ENCODE measurements at regions not wholly inside any gene's neighbourhood (a gene's known extent, or its start where the extent isn't known, plus 50 kb on each side); places are given as distances from the start of the nearest gene placed in this dataset.
"Not testable (repeated sequence)": the region's sequence is repeated elsewhere in the genome, so short reads cannot be mapped to it uniquely, and the experiment has no call there.

DNA sequence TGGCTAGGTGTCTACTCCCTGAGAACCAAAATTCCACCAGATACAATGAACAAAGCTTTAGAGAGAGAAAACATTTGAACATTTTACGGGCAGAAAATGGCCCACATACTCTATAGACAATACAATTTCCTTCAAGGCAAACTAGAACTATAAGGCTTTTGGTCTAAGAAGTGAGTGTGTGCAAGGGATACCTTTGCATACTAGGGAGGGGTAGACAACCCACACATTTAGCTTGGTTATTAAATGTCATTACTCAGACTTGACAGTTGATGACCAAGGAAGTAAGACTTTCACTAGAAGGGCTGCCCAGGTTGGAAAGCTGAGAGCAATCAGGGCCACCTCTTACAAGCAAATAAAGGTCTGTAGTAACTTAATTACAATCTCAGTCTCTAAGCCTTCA is 64.0 kb upstream of the PLEKHM1 start:
- DNase-seq (ENCODE audit: low read depth in 2 of 2): not testable (repeated sequence)

DNA sequence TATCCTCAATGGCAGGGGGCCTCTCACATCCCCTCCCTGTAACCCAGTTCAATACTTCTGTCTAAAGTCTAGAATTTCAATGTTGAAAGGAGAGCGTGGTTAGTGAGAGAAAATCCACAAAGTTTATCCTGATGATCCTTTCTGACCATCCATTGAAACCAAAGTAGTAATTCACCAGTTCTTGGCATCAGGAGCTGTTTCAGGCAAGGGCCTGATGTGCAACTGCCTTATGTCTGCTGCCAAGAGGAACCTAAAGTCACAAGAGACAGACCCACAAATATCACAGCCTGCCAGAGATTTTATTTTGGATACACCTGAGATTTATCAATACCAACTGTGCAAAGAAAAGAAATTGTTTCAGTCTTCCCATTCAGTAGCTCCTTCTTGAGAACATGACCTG is 68.3 kb upstream of the PLEKHM1 start:
- not testable (repeated sequence) for DNase-seq (ENCODE audit: low read depth in 2 of 2)

DNA sequence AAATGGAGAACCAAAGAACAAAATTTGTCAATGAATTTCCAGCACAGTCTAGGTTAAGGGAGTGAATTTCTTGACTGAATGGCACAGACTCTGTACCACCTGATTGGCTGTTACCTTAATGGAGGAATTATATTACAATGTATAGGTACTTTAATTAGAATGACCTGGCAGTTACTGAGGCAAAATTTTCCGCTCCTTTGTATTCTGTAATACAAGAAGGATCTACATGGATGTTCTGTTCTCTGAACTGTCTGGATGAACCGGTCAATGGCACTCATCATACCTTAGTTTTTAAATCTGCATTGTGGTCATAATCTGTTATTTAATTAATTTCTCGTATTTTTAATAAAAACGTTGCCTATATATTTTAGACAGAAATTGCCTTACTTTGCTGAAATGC is 72.3 kb upstream of the PLEKHM1 start:
- not testable (repeated sequence) for DNase-seq (ENCODE audit: low read depth in 2 of 2)

DNA sequence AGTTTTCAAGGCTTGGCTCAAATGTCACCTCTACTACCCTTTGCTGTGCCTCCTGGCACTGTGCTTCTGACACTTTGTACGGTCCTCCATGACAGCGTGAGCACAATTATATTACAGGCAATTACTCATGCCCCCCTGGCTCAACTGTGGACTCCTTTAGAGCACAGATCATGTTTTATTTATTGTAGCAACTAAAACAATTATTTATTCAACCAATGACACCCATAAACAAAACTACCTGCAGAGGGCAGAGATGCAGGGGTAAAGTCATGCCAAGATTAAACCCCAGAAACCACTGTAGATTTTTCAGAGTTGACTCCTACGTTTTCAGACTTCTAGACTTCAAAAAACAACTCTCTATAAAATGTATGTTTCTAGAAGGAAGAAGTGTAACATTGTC is 72.8 kb upstream of the PLEKHM1 start:
- not testable (repeated sequence) for DNase-seq (ENCODE audit: low read depth in 2 of 2)

DNA sequence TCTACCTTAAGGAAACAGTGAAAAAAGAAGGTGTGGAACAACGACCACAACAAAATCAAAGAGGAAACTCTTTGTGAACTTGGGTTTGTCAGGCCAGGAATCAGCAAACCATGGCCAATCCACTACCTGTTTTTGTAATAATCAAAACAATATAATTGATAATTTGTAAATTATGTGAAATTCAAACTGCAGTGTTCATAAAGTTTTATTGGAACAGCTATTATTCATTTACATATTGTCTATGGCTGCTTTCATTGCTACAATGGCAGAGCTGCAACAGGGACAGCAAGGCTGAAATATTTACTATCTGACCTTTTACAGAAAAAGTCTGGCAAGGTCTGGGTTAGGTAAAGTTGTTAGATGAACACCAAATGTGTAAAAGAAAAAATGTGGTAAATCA is 77.8 kb upstream of the PLEKHM1 start:
- DNase-seq (ENCODE audit: low read depth in 2 of 2): not testable (repeated sequence)

DNA sequence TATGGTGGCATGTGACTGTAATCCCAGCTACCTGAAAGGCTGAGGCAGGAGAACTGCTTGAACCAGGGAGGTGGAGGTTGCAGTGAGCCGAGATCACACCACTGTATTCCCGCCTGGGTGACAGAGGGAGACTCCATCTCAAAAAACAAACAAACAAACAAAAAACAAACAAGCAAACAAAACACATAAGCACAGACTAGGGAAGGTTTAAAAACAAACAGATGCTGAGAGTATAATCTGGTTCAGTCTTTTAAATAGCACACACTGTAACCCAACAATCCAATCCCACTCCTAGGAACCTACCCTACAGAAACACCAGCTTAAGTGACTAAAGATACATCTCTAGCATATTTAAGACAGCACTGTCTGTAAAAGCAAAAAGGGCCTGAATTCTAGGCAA is 82.8 kb upstream of the PLEKHM1 start:
- not testable (repeated sequence) for DNase-seq (ENCODE audit: low read depth in 2 of 2)

DNA sequence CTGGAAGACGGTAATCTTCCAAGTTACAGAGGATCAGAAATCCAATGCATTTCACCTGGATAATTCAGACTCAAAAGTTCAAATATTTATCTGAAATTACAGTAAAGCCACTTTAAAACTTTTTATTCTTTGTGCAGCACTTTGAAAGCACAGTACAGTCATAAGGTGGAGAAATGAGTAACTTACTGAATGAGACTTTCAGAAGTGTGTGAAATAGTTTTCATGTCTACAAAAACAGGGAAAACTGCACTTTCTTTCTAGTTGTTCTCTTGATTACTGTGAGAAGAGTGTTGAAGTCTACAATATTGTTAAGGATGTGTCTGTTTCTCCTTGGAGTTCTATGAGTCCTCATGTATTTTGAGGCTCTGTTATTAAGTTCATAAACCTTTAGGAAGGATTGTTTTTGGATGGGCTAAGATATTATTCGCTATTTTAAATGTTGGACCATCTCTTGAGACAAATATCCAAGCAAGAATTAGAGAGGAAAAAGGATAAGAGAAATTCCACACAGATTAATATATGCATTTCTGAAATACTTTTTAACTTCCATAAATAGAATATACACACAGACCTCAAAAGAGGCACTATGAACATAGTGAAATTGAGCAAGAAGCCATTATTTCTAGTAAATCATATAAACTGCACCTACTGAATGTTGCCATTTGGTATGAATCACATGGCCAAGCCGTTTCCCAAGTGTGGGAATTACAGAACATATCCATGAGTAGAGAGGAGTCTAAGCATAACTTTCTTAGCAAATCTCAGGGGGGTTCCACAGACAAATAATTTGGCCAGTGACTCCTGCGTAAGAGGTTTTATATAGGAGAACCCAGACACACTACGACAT is 83.6 kb upstream of the PLEKHM1 start:
- DNase-seq (ENCODE audit: low read depth in 2 of 2): no peak

DNA sequence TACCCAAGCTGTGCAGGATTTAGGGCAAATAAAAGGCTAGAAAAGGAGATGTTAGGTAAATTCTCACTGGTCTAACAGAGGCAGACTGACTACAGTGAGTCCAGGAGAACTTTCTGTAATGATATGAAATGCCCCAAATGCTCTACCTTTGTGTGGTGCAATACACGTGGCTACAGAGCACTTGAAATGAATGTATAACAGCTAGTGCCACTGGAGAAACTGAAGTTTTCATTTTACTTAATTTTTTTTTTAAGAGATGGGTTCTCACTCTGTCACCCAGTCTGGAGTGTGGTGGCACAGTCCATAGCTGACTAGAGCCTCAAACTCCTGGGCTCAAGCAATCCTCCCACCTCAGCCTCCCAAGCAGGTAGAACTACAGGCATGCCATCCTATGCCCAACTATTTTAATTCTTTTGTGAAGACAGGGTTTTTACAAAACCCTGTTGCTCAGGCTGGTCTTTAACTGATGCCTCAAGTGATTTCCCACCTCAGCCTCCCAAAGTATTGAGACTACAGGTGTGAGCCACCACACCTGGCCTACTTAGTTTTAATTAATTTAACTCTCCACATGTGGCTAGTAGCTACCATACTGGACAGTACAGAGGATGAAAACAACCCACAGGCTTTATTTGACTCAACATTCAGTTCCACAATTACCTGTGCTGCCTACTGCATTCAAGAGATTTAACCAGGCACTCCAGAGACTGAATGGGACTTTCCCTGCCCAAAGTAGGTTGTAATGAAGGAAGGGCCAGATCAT is 84.8 kb upstream of the PLEKHM1 start:
- DNase-seq (ENCODE audit: low read depth in 2 of 2): no peak

DNA sequence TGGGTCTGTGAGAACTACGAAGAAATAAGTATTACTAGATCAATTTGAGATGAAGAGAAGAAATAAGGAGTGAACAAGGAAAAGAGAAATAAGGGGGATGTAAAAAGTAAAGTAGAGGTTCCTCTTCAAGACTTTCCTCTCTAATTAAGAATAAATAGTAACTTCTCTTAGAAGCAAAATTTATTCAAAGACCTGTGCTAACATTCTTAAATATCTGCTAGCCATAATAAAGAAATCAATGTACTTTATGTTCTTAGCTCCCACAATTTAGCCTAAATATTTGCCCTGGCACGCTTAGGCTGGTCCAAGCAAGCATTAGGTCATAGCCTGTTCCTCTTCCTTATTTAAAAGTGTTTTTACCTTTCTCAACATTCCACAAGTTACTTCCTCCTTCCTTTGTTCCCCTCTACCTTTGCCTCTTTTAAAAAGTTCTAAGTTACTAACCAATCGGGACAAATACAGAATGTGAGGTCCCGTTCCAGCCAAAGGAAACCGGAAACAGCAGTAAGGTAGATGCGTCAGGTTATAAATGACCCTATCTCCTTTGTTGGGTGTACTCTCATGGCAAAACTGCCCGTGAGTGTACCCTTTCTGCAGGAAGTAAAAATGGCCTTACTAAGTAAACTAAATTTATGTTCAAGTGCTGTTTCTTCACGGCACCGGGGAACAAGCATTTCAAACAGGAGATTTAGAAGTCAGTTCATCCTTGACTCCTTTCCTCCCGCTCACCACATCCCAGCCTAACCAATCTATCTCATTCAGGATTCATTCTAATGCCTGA is 86.2 kb upstream of the PLEKHM1 start:
- DNase-seq (ENCODE audit: low read depth in 2 of 2): not testable (repeated sequence)

DNA sequence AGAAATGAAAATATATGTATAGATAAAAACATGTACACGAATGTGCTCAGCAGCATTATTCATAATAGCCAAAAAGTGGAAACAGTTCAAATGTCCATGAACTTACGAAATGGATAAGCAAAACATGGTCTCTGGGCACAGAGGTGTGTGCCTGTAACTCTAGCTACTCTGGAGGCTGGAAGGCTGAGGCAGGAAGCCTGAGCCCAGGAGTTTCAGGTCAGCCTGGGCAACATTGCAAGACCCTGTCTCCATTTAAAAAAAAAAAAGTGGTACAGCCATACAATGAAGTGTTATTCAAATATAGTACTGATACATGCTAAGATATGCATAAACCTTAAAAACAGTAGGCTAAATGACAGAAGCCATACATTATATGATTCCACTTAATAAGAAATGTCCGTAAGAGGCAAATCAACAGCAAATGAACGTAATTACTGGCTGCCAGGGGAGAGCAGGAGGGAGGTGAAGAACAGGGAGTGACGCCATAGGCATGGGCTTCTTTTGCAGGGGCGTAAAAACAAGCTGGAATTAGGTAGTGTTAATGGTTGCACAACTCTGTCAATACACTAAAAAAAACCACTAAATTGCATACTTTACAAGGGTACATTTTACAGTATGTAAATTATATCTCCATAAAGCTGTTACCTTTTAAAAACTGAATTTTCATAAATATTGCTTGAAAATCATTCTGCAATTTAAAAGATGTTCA is 87.2 kb upstream of the PLEKHM1 start:
- DNase-seq (ENCODE audit: low read depth in 2 of 2): no peak

DNA sequence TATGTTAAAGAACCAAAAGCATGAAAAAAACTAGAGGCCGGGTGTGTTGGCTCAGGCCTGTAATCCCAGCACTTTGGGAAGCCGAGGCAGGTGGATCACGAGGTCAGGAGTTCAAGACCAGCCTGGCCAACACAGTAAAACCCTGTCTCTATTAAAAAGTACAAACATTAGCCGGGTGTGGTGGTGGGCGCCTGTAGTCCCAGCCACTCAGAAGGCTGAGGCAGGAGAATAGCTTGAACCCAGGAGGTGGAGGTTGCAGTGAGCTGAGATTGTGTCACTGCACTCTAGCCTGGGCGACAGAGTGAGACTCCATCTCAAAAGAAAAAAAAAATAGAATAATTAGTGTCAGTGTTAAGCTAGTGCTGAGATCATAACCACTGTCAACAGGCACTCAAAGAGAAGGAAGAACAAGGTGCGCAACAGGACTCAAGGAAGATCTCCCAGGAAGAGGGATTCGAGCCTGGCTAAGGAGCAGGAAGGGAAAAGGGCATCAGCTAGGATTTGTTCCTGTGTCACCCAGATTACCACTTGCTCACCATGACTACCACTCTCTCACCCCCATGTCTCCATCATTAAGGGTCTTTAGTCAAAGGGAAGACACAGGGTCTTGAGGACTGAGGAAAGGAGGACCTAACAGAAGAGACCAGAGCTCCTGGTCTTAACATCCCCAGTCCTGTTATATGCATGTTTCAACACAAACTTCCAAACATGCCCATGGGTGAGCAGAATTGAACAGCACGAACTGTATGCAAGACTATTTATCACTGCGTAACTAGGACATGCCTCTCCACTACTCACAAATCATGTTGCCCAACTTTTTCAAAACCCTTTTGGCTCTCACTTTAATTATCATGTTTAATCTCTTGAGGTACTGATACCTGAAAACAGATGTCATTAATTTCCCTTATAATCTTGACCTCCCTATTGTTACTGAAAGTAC is 88.3 kb upstream of the PLEKHM1 start:
- DNase-seq (ENCODE audit: low read depth in 2 of 2): no peak

DNA sequence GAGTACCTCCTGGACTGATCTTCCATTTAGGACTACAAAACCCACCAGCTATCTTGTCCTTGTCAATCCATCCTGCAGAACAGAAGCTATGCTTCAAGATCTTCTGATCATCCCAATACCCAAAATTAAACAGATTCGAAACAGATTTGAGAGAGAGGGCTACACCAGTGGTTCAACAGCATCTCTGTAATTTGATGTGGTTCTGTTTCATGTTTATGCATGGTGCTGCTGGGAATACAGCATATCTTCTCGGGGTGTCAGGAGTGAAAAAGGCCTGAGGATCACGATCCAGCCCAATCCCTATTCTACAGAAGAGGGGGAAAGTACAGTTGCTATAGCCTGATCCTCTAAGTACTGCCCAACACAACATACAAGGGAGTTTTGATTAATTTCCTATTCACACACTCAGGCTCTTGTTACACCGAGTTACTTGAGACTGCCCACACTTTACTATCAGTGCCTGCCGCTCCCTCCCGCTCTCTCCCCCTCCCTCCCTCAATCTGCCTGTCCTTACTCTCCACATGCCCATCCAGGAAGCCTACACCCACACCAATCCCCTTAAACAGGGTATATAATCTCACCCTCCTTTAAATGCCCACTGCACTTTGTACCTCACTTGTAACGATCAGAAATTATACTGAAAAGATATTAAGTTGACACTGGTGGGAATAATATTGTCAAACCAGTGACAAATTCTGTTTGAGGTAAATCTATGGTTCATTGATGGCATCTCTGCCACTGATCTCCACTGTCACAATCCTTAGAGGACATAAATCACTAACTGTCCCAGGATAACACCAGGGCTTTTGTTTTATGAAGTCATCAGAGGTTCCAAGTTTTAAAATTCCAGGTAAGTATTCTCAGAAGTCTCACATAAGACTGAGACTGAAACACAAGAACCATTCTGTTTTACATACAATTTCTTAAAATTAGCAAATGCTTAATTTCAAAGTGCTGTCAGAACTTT is 89.3 kb upstream of the PLEKHM1 start:
- no peak for DNase-seq (ENCODE audit: low read depth in 2 of 2)

DNA sequence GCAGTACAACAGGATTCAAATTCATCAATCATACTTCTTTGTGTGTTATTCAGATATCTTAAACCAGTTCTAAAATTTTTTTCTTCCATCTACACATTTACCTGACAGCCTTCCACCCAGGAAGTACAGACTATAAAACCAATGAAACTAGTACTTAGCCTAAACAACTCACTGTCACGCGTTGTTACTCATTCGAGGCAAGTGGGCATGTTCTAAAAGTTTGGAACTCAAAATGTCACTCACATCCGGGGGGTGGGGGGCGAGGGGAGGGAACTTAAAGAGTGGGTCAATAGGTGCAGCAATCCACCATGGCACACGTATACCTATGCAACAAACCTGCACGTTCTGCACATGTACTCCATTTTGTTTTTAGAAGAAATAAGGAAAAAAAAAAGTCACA is 90.4 kb upstream of the PLEKHM1 start:
- no peak for DNase-seq (ENCODE audit: low read depth in 2 of 2)

DNA sequence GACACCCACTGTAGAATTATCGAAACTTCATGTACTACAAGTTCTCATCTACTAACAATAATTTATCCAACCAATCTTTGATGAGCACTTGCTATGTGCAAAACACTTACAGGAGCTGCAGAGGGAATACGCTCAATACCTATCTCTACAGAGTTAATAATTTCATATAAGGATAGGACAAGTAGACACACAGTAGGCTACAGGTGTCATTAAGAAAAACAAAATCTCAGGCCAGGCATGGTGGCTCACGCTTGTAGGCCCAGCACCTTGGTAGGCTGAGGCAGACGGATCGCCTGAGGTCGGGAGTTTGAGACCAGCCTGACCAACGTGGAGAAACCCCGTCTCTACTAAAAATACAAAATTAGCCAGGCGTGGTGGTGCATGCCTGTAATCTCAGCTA is 91.3 kb upstream of the PLEKHM1 start:
- no peak for DNase-seq (ENCODE audit: low read depth in 2 of 2)

DNA sequence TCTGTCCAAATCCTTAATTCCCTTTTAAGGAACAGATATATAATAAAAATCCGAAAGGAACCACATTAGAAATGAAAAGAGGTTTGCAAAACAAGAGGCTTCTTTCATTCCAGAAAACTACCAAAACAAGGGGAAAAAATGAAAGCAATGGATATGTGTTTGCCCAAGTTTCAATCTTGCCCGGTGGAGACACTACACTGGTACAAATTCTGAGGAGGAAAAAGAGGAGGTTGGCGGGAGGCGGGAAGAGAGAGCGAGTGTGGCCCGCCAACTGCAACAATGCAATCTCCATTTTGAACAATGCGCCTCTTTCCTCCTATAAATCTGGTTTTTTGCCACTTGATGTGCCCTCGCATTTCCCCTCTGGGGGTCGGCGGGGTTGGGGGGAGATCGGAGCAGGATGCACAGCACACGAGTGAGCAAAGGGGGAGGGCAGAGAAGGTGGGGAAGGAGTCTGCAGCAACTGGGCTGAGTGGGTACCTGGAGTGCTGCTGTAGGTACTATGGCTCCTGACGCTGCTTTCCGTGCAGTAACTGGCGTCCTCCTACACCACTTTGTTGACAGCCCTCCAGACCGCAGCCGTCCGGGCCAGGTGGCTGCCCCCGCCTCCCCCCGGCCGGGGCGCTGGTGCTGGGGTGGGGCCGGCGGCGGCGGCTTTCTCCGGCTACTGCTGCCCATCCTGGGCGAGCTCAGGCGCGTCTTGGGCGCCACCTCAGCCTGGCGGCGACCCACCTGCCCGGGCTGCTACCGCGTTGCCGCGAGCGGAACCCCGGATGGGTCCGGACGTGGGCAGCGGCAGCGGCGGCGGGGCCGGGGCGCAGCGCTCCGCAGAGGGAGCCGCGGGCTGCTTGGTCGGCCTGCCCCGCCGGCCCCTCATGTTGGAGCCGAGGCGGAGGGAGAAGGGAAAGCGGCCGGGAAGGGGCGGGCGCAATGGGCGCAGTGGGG is 93.8 kb upstream of the PLEKHM1 start:
- peak; percentile 36 to 64 for DNase-seq (ENCODE audit: low read depth in 2 of 2)

DNA sequence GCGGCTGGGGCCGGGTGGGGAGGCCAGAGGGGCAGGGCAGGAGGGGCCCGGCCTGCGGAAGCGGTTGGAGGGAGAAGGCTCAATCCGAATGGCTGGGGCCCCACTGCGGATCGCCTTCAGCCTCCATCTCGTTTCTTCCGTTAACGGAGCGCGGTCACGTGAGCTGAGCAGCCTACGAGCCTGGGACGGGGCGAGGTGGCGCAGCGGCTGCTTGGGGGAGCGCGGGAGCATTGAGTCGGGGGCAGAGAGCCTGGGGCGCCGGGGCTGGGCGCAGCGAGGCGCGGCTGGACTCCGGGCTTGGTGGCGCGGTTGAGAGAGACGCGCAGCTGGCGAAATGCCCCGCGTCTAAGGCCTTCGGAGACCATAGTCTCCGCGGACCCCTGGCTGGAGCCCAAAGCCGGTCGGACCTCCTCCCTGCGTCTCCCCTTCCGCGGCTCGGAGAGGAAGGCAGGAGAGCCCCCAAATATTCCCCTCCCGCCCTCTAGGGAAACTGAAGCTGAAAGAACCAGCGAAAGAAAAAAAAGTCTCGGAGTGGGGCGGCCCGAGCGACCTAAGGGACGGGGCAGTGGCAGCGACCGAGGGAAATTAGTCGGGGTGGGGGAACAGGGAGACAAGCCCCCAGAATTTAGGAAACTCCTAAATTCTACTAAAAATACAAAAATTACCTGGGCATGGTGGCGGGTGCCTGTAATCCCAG is 94.7 kb upstream of the PLEKHM1 start:
- DNase-seq (ENCODE audit: low read depth in 2 of 2): peak; percentile 77 to 79

DNA sequence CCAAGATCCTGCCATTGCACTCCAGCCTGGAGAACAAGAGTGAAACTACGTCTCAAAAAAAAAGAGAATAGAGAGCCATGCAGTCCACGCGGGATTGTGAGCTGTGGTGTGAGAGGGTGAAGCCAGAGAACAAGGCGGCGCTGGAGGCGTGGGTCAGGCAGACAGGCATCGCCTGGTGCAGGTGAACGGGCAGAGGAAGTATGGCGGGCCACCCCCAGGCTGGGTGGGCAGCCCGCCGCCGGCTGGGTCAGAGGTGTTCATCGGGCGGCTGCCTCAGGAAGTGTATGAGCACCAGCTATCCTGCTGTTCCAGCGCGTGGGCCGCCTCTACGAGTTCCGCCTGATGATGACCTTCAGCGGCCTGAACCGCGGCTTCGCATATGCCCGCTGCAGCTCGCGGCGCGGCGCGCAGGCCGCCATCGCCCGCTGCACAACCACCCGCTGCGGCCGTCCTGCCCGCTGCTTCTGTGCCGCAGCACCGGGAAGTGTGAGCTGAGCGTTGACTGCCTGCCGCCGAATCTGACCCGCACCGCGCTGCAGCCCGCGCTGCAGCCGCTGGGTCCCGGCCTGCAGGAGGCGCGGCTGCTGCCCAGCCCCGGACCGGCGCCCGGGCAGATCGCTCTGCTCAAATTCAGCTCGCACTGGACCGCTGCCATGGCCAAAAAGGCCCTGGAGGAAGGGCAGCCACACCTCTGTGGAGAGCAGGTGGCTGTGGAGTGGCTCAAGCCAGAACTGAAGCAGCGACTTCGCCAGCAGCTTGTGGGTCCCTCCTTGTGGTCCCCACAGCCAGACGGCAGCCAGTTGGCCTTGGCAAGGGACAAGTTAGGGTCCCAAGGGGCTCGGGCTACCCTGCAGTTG is 95.5 kb upstream of the PLEKHM1 start:
- DNase-seq (ENCODE audit: low read depth in 2 of 2): peak in 1 of 2 donors; percentile 21

All from stimulated activated CD8-positive, alpha-beta memory T cell treated with anti-CD3 and anti-CD28 coated beads, Interleukin-7, amount 100 ng/mL, for 4 hours (primary cell).